ENCODE measurements at regions not wholly inside any gene's neighbourhood (a gene's known extent, or its start where the extent isn't known, plus 50 kb on each side); places are given as distances from the start of the nearest gene placed in this dataset.

DNA sequence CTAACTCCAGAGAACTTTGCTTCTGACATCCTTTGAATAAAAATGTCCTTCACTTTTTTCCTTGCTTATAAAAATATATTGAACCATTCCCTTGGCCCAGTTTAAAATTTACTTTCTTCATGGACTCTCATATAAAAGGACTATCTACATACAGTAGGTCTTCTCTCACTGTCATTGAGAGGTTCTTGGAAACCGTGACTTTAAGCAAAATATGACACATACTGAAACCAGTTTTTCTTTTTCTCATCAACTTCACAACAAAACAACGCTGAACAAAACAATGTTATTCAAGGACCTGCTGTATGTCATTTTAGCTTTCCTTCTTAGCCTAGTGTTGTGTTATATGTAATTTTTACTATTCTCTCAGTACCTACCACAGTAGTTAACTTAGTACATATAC lies 496.8 kb downstream of the CENPC start:
- TF ChIP-seq POLR2A (IDR thresholded peaks at IDR 0.05): no peak
- no peak for TF ChIP-seq CTCF (IDR thresholded peaks at IDR 0.05)
- TF ChIP-seq EP300 (IDR thresholded peaks at IDR 0.05): no peak
